Calu3 (cell line): ENCODE measurements at regions not wholly inside any gene's neighbourhood (a gene's known extent, or its start where the extent isn't known, plus 50 kb on each side); places are given as distances from the start of the nearest gene placed in this dataset.

Source experiments
- BruUV-seq: library from RNA; stranded (reverse); fragments of 400-500 nt; replicated peaks from 2 replicates; lab custom pipeline; 2021; lab: Mats Ljungman, UMichigan
- CTCF ChIA-PET: fragments of 300-600 bp; sonication (Branson Sonifier 250); formaldehyde crosslinking; loops from one replicate; lab custom pipeline; 2022; ENCODE audit warnings: antibody characterized with exemption; lab: Charles Lee
- DNase-seq: peaks from one replicate; pipeline ENCODE4 v3.0.0; 2022
- H3K27ac Mint-ChIP-seq: one replicate; pipeline ENCODE4 v1.8.0; 2022; ENCODE audit warnings: mixed read lengths; ENCODE audit not compliant: unreplicated experiment
- H3K27me3 Mint-ChIP-seq: one replicate; pipeline ENCODE4 v1.8.0; 2022; ENCODE audit warnings: mixed read lengths; ENCODE audit not compliant: unreplicated experiment
- H3K36me3 Mint-ChIP-seq: one replicate; pipeline ENCODE4 v1.8.0; 2022; ENCODE audit warnings: mild to moderate bottlenecking, moderate library complexity, mixed read lengths; ENCODE audit not compliant: insufficient read depth, unreplicated experiment
- H3K4me1 Mint-ChIP-seq: one replicate; pipeline ENCODE4 v1.8.0; 2022; ENCODE audit warnings: mild to moderate bottlenecking, low read depth, mixed read lengths; ENCODE audit not compliant: unreplicated experiment
- H3K4me3 Mint-ChIP-seq: one replicate; pipeline ENCODE4 v1.8.0; 2022; ENCODE audit warnings: mild to moderate bottlenecking, low read depth, moderate library complexity, mixed read lengths; ENCODE audit not compliant: unreplicated experiment
- H3K9me3 Mint-ChIP-seq: one replicate; pipeline ENCODE4 v1.8.0; 2022; ENCODE audit warnings: low read depth, mixed read lengths; ENCODE audit not compliant: unreplicated experiment
- CTCF ChIP-seq: fragments of 200-600 bp; IDR thresholded peaks from one replicate; pipeline ENCODE4 v1.8.0; 2022; ENCODE audit warnings: antibody characterized with exemption; ENCODE audit not compliant: unreplicated experiment
- intact Hi-C: fragments of 100-400 bp; cut with micrococcal nuclease; formaldehyde crosslinking; loops from one replicate; pipeline ENCODE4 v1.10.0; 2022; ENCODE audit not compliant: unreplicated experiment

GRCh38 chr20:6700563-6701329 is 66.7 kb upstream of the BMP2 start:
- CTCF ChIA-PET: interaction anchor here (1.1 kb wide), 1 partner anchor 37 kb away, joined by 4 read pairs; no protein-coding TSS in a partner anchor
- Mint-ChIP-seq H3K27ac (no peak overlapping the region), H3K9me3 (no peaks in the 10 kb centered on the region), H3K27me3 (no peaks in the 10 kb centered on the region), H3K4me3 (no peak overlapping the region), H3K36me3 (peaks cover 5% of the 10 kb centered on the region), H3K4me1 (peaks cover 93% of the 10 kb centered on the region)
- TF ChIP-seq CTCF: no peak
- no TSS peak for BruUV-seq
- intact Hi-C loops: loop anchor here (5.0 kb wide), 1 partner anchor 67 kb away; the partner anchor contains the start of gene BMP2
- DNase-seq: no peak

- H3K4me1 Mint-ChIP-seq: peaks cover 86% of the 10 kb centered on the region
- H3K9me3 Mint-ChIP-seq: no peaks in the 10 kb centered on the region
- CTCF ChIA-PET: interaction anchor here (1.1 kb wide), 1 partner anchor 37 kb away, joined by 4 read pairs; no protein-coding TSS in a partner anchor
- BruUV-seq: no TSS peak
- H3K4me3 Mint-ChIP-seq: no peak overlapping the region
- H3K36me3 Mint-ChIP-seq: peaks cover 5% of the 10 kb centered on the region
- H3K27me3 Mint-ChIP-seq: no peaks in the 10 kb centered on the region
- intact Hi-C loops: loop anchor here (5.0 kb wide), 1 partner anchor 67 kb away; the partner anchor contains the start of gene BMP2
- no peak overlapping the region for H3K27ac Mint-ChIP-seq
- no peak for TF ChIP-seq CTCF
- DNase-seq: no peak
Observed at GRCh38 chr20:6699921-6700562, 67.4 kb upstream of the BMP2 start.

- H3K9me3 Mint-ChIP-seq: no peaks in the 10 kb centered on the region
- no peak for TF ChIP-seq CTCF
- DNase-seq: no peak
- CTCF ChIA-PET: no interaction called here
- no peak overlapping the region for H3K4me3 Mint-ChIP-seq
- BruUV-seq: no TSS peak
- peaks cover 73% of the 10 kb centered on the region for H3K4me1 Mint-ChIP-seq
- intact Hi-C loops: no loop called here
- no peaks in the 10 kb centered on the region for H3K27me3 Mint-ChIP-seq
- peaks cover 2% of the 10 kb centered on the region for H3K36me3 Mint-ChIP-seq
- H3K27ac Mint-ChIP-seq: no peak overlapping the region
Observed at GRCh38 chr20:6698723-6699122, 68.8 kb upstream of the BMP2 start.

- no peak overlapping the region for H3K4me3 Mint-ChIP-seq
- H3K27me3 Mint-ChIP-seq: no peaks in the 10 kb centered on the region
- no peak overlapping the region for H3K27ac Mint-ChIP-seq
- CTCF ChIA-PET: no interaction called here
- no TSS peak for BruUV-seq
- TF ChIP-seq CTCF: no peak
- intact Hi-C loops: no loop called here
- no peaks in the 10 kb centered on the region for H3K36me3 Mint-ChIP-seq
- peaks cover 66% of the 10 kb centered on the region for H3K4me1 Mint-ChIP-seq
- peak; percentile 68 for DNase-seq
- H3K9me3 Mint-ChIP-seq: no peaks in the 10 kb centered on the region
Observed at GRCh38 chr20:6698056-6698455, 69.4 kb upstream of the BMP2 start.
